Loucy (cell line): ENCODE measurements at regions not wholly inside any gene's neighbourhood (a gene's known extent, or its start where the extent isn't known, plus 50 kb on each side); places are given as distances from the start of the nearest gene placed in this dataset.

Experiments used
- H2AFZ ChIP-seq: fragments of 200-600 bp; sonication (generic); 2 replicates; pipeline ENCODE4 v1.6.0; 2016; ENCODE audit warnings: antibody characterized with exemption, mild to moderate bottlenecking, low read length, moderate library complexity
- H3F3A ChIP-seq: fragments of 200-600 bp; 2 replicates; pipeline ENCODE4 v1.6.0; 2016; ENCODE audit warnings: antibody characterized with exemption, low read depth, mild to moderate bottlenecking
- H3K27me3 ChIP-seq: fragments of 200-600 bp; sonication (generic); 2 replicates; pipeline ENCODE4 v1.6.1; 2014; ENCODE audit warnings: low read length, mild to moderate bottlenecking; ENCODE audit not compliant: insufficient read depth, poor library complexity, severe bottlenecking
- H3K36me3 ChIP-seq: fragments of 200-600 bp; sonication (generic); 2 replicates; pipeline ENCODE4 v1.6.1; 2016; ENCODE audit warnings: low read length; ENCODE audit not compliant: insufficient read depth
- H3K4me1 ChIP-seq: fragments of 200-600 bp; sonication (generic); 2 replicates; pipeline ENCODE4 v1.5.1; 2014; ENCODE audit warnings: low read length, mild to moderate bottlenecking; ENCODE audit not compliant: insufficient read depth, poor library complexity, severe bottlenecking
- H3K4me2 ChIP-seq: fragments of 200-600 bp; sonication (generic); 2 replicates; pipeline ENCODE4 v1.6.0; 2014; ENCODE audit warnings: antibody characterized with exemption, low read length, low read depth, mild to moderate bottlenecking; ENCODE audit not compliant: poor library complexity, severe bottlenecking
- H3K4me3 ChIP-seq: fragments of 200-600 bp; sonication (generic); 2 replicates; pipeline ENCODE4 v1.5.1; 2014; ENCODE audit warnings: low read length, mild to moderate bottlenecking, mixed read lengths; ENCODE audit not compliant: poor library complexity, severe bottlenecking
- H3K79me2 ChIP-seq: fragments of 200-600 bp; sonication (generic); 2 replicates; pipeline ENCODE4 v1.6.1; 2014; ENCODE audit warnings: low read length; ENCODE audit not compliant: insufficient read depth
- H3K9ac ChIP-seq: fragments of 200-600 bp; sonication (generic); 2 replicates; pipeline ENCODE4 v1.6.0; 2014; ENCODE audit warnings: mild to moderate bottlenecking, low read depth, low read length, moderate library complexity; ENCODE audit not compliant: poor library complexity, severe bottlenecking
- H3K9me2 ChIP-seq: fragments of 200-600 bp; sonication (generic); replicated peaks from 2 replicates; pipeline ENCODE4 v1.6.1; 2016; ENCODE audit warnings: low read depth, low read length, mixed read lengths
- H3K9me3 ChIP-seq: fragments of 200-600 bp; sonication (generic); 2 replicates; pipeline ENCODE4 v1.6.1; 2014; ENCODE audit warnings: mild to moderate bottlenecking, antibody characterized with exemption, low read length, low read depth; ENCODE audit not compliant: insufficient read depth
- H4K20me1 ChIP-seq: fragments of 200-600 bp; sonication (generic); 2 replicates; pipeline ENCODE4 v1.6.0; 2014; ENCODE audit warnings: antibody characterized with exemption, low read length, mild to moderate bottlenecking; ENCODE audit not compliant: insufficient read depth, poor library complexity, severe bottlenecking
- EZH2phosphoT487 ChIP-seq: fragments of 200-600 bp; IDR thresholded peaks from 2 replicates; pipeline ENCODE4 v1.6.1; 2018; ENCODE audit warnings: antibody characterized with exemption, mild to moderate bottlenecking, moderate library complexity, borderline replicate concordance
- TF ChIP-seq, protein P1 (sequence below): fragments of 200-600 bp; sonication (generic); conservative IDR thresholded peaks from 2 replicates; pipeline ENCODE4 v1.5.1; 2014; ENCODE audit warnings: mild to moderate bottlenecking, antibody characterized with exemption, low read length

DNA sequence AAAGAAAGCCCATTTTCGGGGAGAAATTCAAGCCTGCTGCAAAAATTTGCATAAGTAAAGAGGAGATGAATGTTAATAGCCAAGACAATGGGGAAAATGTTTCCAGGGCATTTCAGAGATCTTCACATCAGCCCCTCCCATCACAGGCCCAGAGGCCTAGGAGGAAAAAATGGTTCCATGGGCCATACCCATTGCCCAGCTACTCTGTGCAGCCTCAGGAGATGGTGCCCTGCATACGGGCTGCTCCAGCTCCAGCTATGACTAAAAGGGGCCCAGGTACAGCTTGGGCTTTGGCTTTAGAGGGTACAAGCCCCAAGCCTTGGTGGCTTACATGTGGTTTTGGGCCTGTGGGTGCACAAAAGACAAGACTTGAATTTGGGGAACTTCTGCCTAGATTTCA, 168.0 kb upstream of the DIPK2B start:
- H3F3A ChIP-seq, result no peaks in the 10 kb centered on the region
- no peak overlapping the region for H2AFZ ChIP-seq
- H3K4me1 ChIP-seq, result no peaks in the 10 kb centered on the region
- H3K9me3 ChIP-seq, result no peaks in the 10 kb centered on the region
- no peaks in the 10 kb centered on the region for H3K79me2 ChIP-seq
- H3K9me2 ChIP-seq, result no peaks in the 10 kb centered on the region
- no peaks in the 10 kb centered on the region for H4K20me1 ChIP-seq
- no peak for TF ChIP-seq EZH2phosphoT487
- TF ChIP-seq, protein P1, sequence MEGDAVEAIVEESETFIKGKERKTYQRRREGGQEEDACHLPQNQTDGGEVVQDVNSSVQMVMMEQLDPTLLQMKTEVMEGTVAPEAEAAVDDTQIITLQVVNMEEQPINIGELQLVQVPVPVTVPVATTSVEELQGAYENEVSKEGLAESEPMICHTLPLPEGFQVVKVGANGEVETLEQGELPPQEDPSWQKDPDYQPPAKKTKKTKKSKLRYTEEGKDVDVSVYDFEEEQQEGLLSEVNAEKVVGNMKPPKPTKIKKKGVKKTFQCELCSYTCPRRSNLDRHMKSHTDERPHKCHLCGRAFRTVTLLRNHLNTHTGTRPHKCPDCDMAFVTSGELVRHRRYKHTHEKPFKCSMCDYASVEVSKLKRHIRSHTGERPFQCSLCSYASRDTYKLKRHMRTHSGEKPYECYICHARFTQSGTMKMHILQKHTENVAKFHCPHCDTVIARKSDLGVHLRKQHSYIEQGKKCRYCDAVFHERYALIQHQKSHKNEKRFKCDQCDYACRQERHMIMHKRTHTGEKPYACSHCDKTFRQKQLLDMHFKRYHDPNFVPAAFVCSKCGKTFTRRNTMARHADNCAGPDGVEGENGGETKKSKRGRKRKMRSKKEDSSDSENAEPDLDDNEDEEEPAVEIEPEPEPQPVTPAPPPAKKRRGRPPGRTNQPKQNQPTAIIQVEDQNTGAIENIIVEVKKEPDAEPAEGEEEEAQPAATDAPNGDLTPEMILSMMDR, result no peak
- H3K9ac ChIP-seq, result no peak overlapping the region
- no peak overlapping the region for H3K4me3 ChIP-seq
- H3K27me3 ChIP-seq, result no peaks in the 10 kb centered on the region
- H3K4me2 ChIP-seq, result no peak overlapping the region
- no peaks in the 10 kb centered on the region for H3K36me3 ChIP-seq

DNA sequence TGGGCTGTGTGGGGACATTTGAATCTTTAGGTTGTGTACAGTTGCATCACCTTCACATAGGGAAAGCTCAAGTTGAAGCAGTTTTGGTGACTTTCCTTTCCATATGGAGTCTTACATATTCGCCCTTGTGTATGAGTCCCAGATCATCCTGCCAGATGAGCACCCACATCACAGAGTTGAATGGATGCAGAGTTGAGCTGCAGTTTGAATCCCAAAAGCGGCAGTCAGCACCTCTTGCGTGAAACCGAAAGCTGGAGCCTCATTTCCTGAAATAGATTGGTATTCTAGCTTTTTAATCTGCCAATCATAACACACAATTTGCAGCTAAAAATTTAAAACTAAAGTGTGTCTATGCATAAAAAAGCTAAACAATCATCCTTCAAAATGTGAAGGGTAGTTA, 162.9 kb upstream of the DIPK2B start:
- no peak overlapping the region for H2AFZ ChIP-seq
- H3K27me3 ChIP-seq, result no peaks in the 10 kb centered on the region
- no peaks in the 10 kb centered on the region for H4K20me1 ChIP-seq
- no peak overlapping the region for H3K4me3 ChIP-seq
- no peak overlapping the region for H3K9ac ChIP-seq
- no peaks in the 10 kb centered on the region for H3K9me2 ChIP-seq
- no peaks in the 10 kb centered on the region for H3K79me2 ChIP-seq
- TF ChIP-seq, protein P1, result no peak
- no peak for TF ChIP-seq EZH2phosphoT487
- H3F3A ChIP-seq, result no peaks in the 10 kb centered on the region
- no peaks in the 10 kb centered on the region for H3K36me3 ChIP-seq
- no peaks in the 10 kb centered on the region for H3K9me3 ChIP-seq
- no peak overlapping the region for H3K4me2 ChIP-seq
- H3K4me1 ChIP-seq, result no peaks in the 10 kb centered on the region

DNA sequence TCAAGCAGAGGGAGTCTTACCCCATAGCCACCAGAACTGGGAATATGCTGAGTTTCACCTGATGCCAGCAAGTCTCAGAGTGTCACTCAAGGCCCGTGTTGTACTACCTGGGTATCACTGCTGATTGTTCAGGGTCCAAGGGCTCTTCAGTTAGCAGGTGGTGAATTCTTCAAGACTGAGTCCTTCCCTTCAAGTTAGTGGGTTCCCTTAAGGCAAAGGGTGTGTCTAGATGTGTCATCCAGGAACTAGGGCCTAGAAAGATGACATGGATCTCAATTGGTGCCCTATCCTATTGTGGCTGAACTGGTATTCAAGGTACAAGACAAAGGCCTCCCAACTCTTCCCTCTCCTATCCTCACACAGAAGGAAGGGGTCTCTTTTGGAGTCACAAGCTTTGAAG, 159.9 kb upstream of the DIPK2B start:
- Histone ChIP-seq H3K9me3 (no peaks in the 10 kb centered on the region), H3K4me3 (no peak overlapping the region), H3K9ac (no peak overlapping the region), H3F3A (no peaks in the 10 kb centered on the region), H3K9me2 (no peaks in the 10 kb centered on the region), H4K20me1 (no peaks in the 10 kb centered on the region), H3K36me3 (no peaks in the 10 kb centered on the region), H3K79me2 (no peaks in the 10 kb centered on the region), H3K4me1 (no peaks in the 10 kb centered on the region), H3K4me2 (no peak overlapping the region), H2AFZ (no peak overlapping the region), H3K27me3 (no peaks in the 10 kb centered on the region)
- TF ChIP-seq, protein P1, result no peak
- no peak for TF ChIP-seq EZH2phosphoT487
